ENCODE measurements at regions not wholly inside any gene's neighbourhood (a gene's known extent, or its start where the extent isn't known, plus 50 kb on each side); places are given as distances from the start of the nearest gene placed in this dataset.

GRCh38 chr9:87234854-87235253 lies 262.8 kb upstream of the DAPK1 start (continued):
- no peak for TF ChIP-seq ZNF331 (CRISPR knock-in tag; IDR thresholded peaks at IDR 0.05; ENCODE audit: low read depth)
- no peak for TF ChIP-seq JUNB (IDR thresholded peaks at IDR 0.05; ENCODE audit: unreplicated experiment)
- no peak for TF ChIP-seq ZNF114 (CRISPR knock-in tag; IDR thresholded peaks at IDR 0.05)
- no peak for TF ChIP-seq EZH2phosphoT487 (IDR thresholded peaks at IDR 0.05; ENCODE audit: unreplicated experiment)
- no peak for TF ChIP-seq CREB1 (CRISPR knock-in tag; IDR thresholded peaks at IDR 0.05; ENCODE audit: low read depth)
- TF ChIP-seq POLR2AphosphoS5 (IDR thresholded peaks at IDR 0.05; ENCODE audit: low read depth) = no peak
- TF ChIP-seq NANOG (IDR thresholded peaks at IDR 0.05; ENCODE audit: borderline replicate concordance) = no peak
- TF ChIP-seq STAT1 (IDR thresholded peaks at IDR 0.05; ENCODE audit: unreplicated experiment) = no peak

GRCh38 chr9:87236546-87236945 lies 261.1 kb upstream of the DAPK1 start:
- Mint-ChIP-seq H3K27me3 (ENCODE audit: insufficient read depth, low read depth, poor library complexity) (peaks cover 4% of the 10 kb centered on the region), H3K36me3 (ENCODE audit: low read depth) (no peaks in the 10 kb centered on the region), H3K9me3 (no peaks in the 10 kb centered on the region), H3K27ac (no peak overlapping the region), H3K4me3 (no peak overlapping the region), H3K4me1 (no peaks in the 10 kb centered on the region)
- no peaks in the 10 kb centered on the region for H3F3A ChIP-seq (replicated peaks; ENCODE audit: low read depth)
- H3K27ac ChIP-seq (ENCODE audit: low read depth) = no peak overlapping the region
- no peaks in the 10 kb centered on the region for H3K79me2 ChIP-seq (replicated peaks; ENCODE audit: insufficient read depth)
- DNase-seq (ENCODE audit: low spot score) (no peak), ATAC-seq (no peak)
- H3K9me2 ChIP-seq (ENCODE audit: insufficient read depth) = no peaks in the 10 kb centered on the region
- H3K4me3 ChIP-seq = no peak overlapping the region
- H3K36me3 ChIP-seq (ENCODE audit: insufficient read depth) = no peaks in the 10 kb centered on the region
- H3K27me3 ChIP-seq (ENCODE audit: insufficient read depth) = no peaks in the 10 kb centered on the region
- H3K4me1 ChIP-seq (ENCODE audit: insufficient read depth) = no peaks in the 10 kb centered on the region; the same call in 1 of the 2 replicates
- no peaks in the 10 kb centered on the region for H4K20me1 ChIP-seq (replicated peaks; ENCODE audit: insufficient read depth)
- no peak overlapping the region for H2AFZ ChIP-seq
- H3K4me2 ChIP-seq = no peak overlapping the region
- no peak for TF ChIP-seq STAT1 (IDR thresholded peaks at IDR 0.05; ENCODE audit: unreplicated experiment)
- TF ChIP-seq ZNF462 (CRISPR knock-in tag; IDR thresholded peaks at IDR 0.05) = no peak
- TF ChIP-seq EZH2phosphoT487 (IDR thresholded peaks at IDR 0.05; ENCODE audit: unreplicated experiment) = no peak
- no peak for TF ChIP-seq NANOG (IDR thresholded peaks at IDR 0.05; ENCODE audit: borderline replicate concordance)
- TF ChIP-seq REST (IDR thresholded peaks at IDR 0.05; ENCODE audit: unreplicated experiment) = no peak
- no peak for TF ChIP-seq JUNB (IDR thresholded peaks at IDR 0.05; ENCODE audit: unreplicated experiment)
- TF ChIP-seq CTCF (conservative IDR thresholded peaks at IDR 0.05; ENCODE audit: low read depth in 2 of 2) = no peak
- TF ChIP-seq ZNF331 (CRISPR knock-in tag; IDR thresholded peaks at IDR 0.05; ENCODE audit: low read depth) = no peak
- TF ChIP-seq POLR2AphosphoS5 (IDR thresholded peaks at IDR 0.05; ENCODE audit: low read depth) = no peak
- no peak for TF ChIP-seq EZH2 (IDR thresholded peaks at IDR 0.05; ENCODE audit: low read depth, unreplicated experiment)
- TF ChIP-seq CREB1 (CRISPR knock-in tag; IDR thresholded peaks at IDR 0.05; ENCODE audit: low read depth) = no peak
- no peak for TF ChIP-seq ETS1 (IDR thresholded peaks at IDR 0.05)
